Left ventricle myocardium superior (tissue), 1 donor: ENCODE measurements at regions not wholly inside any gene's neighbourhood (a gene's known extent, or its start where the extent isn't known, plus 50 kb on each side); places are given as distances from the start of the nearest gene placed in this dataset.
A peak's percentile ranks its signal among the peaks of the same experiment; 100 is the strongest.

Experiments used
- ATAC-seq: fragments of 200-7000 bp; cut with Tn5 transposase; one replicate; pipeline ENCODE4 v1.9.1; 2020; ENCODE audit warnings: mild to moderate bottlenecking, moderate library complexity
- DNase-seq: peaks from one replicate; pipeline ENCODE4 v3.0.0-alpha.2; 2020
- intact Hi-C: fragments of 100-400 bp; cut with micrococcal nuclease; formaldehyde crosslinking; loops from one replicate; pipeline ENCODE4 v1.11.0; 2022
- donor health status: DM: no; HTN: yes; CAD: no; lungs with severe emphysema.

GRCh38 chr13:26971990-26972887 is 199.4 kb downstream of the USP12 start:
- DNase-seq (no peak), ATAC-seq (peak; percentile 40)
- intact Hi-C loops: no loop called here

GRCh38 chr13:26968431-26969341 is 202.9 kb downstream of the USP12 start:
- ATAC-seq: no peak
- intact Hi-C loops: no loop called here

GRCh38 chr13:26967119-26968038 is 204.2 kb downstream of the USP12 start:
- ATAC-seq (peak; percentile 81), DNase-seq (peak; percentile 67)
- intact Hi-C loops: no loop called here

More at GRCh38 chr13:26968431-26969341, 202.9 kb downstream of the USP12 start:
- DNase-seq: no peak

- intact Hi-C loops: no loop called here
- no peak for ATAC-seq
- no peak for DNase-seq
Measured at GRCh38 chr13:26966701-26967080, 204.9 kb downstream of the USP12 start.

- peak; percentile 83 for DNase-seq
- ATAC-seq: peak; percentile 72
Measured at GRCh38 chr13:26965952-26966700, 205.5 kb downstream of the USP12 start.

GRCh38 chr13:26964278-26965250 is 204.0 kb upstream of the GPR12 start:
- peak; percentile 45 for DNase-seq
- ATAC-seq: peak; percentile 60
- intact Hi-C loops: no loop called here

More at GRCh38 chr13:26965952-26966700, 205.5 kb downstream of the USP12 start:
- intact Hi-C loops: no loop called here

- intact Hi-C loops: no loop called here
- DNase-seq: no peak
- no peak for ATAC-seq
Measured at GRCh38 chr13:26962671-26963070, 202.1 kb upstream of the GPR12 start.

- DNase-seq (no peak), ATAC-seq (no peak)
- intact Hi-C loops: no loop called here
Measured at GRCh38 chr13:26961890-26962615, 201.5 kb upstream of the GPR12 start.

- ATAC-seq (no peak), DNase-seq (no peak)
- intact Hi-C loops: no loop called here
Measured at GRCh38 chr13:26957182-26957581, 196.6 kb upstream of the GPR12 start.

GRCh38 chr13:26956522-26957142 is 196.0 kb upstream of the GPR12 start:
- ATAC-seq (no peak), DNase-seq (no peak)
- intact Hi-C loops: no loop called here

GRCh38 chr13:26954976-26955375 is 194.4 kb upstream of the GPR12 start:
- ATAC-seq (no peak), DNase-seq (no peak)
- intact Hi-C loops: no loop called here

GRCh38 chr13:26953291-26953690 is 192.7 kb upstream of the GPR12 start:
- intact Hi-C loops: no loop called here
- ATAC-seq (no peak), DNase-seq (no peak)

GRCh38 chr13:26952551-26953143 is 192.1 kb upstream of the GPR12 start:
- intact Hi-C loops: no loop called here
- ATAC-seq (no peak), DNase-seq (no peak)

GRCh38 chr13:26951581-26952177 is 191.1 kb upstream of the GPR12 start:
- intact Hi-C loops: no loop called here
- peak; percentile 31 for ATAC-seq
- no peak for DNase-seq

GRCh38 chr13:26950968-26951367 is 190.4 kb upstream of the GPR12 start:
- intact Hi-C loops: no loop called here
- DNase-seq (no peak), ATAC-seq (no peak)
